ENCODE measurements at regions not wholly inside any gene's neighbourhood (a gene's known extent, or its start where the extent isn't known, plus 50 kb on each side); places are given as distances from the start of the nearest gene placed in this dataset.

GRCh38 chr5:6315580-6315979 is 62.8 kb downstream of the MED10 start:
- Histone ChIP-seq H3K9me3 (ENCODE audit: low read depth, low read length, poor library complexity, severe bottlenecking) (no peaks in the 10 kb centered on the region), H3K4me3 (ENCODE audit: low read depth, low read length, poor library complexity, severe bottlenecking) (no peak overlapping the region), H3K27ac (ENCODE audit: low read depth, low read length, poor library complexity, severe bottlenecking) (no peak overlapping the region), H3K36me3 (ENCODE audit: insufficient read depth, low read length, poor library complexity, severe bottlenecking) (no peaks in the 10 kb centered on the region), H3K4me1 (ENCODE audit: insufficient read depth, low read length, poor library complexity, severe bottlenecking) (no peaks in the 10 kb centered on the region), H3K27me3 (replicated peaks; ENCODE audit: insufficient read depth, low read depth, low read length, poor library complexity) (no peaks in the 10 kb centered on the region)
- CTCF ChIA-PET: no interaction called here
- no TSS peak for BruUV-seq (replicated peaks)
- intact Hi-C loops (cut with micrococcal nuclease; ENCODE audit: unreplicated experiment): no loop called here
- no peak for TF ChIP-seq CTCF (conservative IDR thresholded peaks at IDR 0.05; ENCODE audit: low read depth, low read length)
- no peak for TF ChIP-seq EZH2 (IDR thresholded peaks at IDR 0.05; ENCODE audit: borderline replicate concordance, low read depth, low read length, poor library complexity, severe bottlenecking)
- no peak for DNase-seq (ENCODE audit: low spot score)
- POLR2A ChIA-PET (ENCODE audit: low non-redundant PET): no interaction called here

- H3K27me3 ChIP-seq (replicated peaks; ENCODE audit: insufficient read depth, low read depth, low read length, poor library complexity): peaks cover 3% of the 10 kb centered on the region
- H3K4me1 ChIP-seq (ENCODE audit: insufficient read depth, low read length, poor library complexity, severe bottlenecking): no peaks in the 10 kb centered on the region
- H3K36me3 ChIP-seq (ENCODE audit: insufficient read depth, low read length, poor library complexity, severe bottlenecking): no peaks in the 10 kb centered on the region
- ChIA-PET CTCF (no interaction called here), POLR2A (ENCODE audit: low non-redundant PET) (no interaction called here)
- no peaks in the 10 kb centered on the region for H3K9me3 ChIP-seq (ENCODE audit: low read depth, low read length, poor library complexity, severe bottlenecking)
- intact Hi-C loops (cut with micrococcal nuclease; ENCODE audit: unreplicated experiment): no loop called here
- no peak for TF ChIP-seq CTCF (conservative IDR thresholded peaks at IDR 0.05; ENCODE audit: low read depth, low read length)
- BruUV-seq (replicated peaks): no TSS peak
- no peak for DNase-seq (ENCODE audit: low spot score)
- H3K27ac ChIP-seq (ENCODE audit: low read depth, low read length, poor library complexity, severe bottlenecking): no peak overlapping the region
- no peak overlapping the region for H3K4me3 ChIP-seq (ENCODE audit: low read depth, low read length, poor library complexity, severe bottlenecking)
These were observed 66.5 kb downstream of the MED10 start for GRCh38 chr5:6311568-6312501.

- Histone ChIP-seq H3K4me1 (ENCODE audit: insufficient read depth, low read length, poor library complexity, severe bottlenecking) (no peaks in the 10 kb centered on the region), H3K9me3 (ENCODE audit: low read depth, low read length, poor library complexity, severe bottlenecking) (no peaks in the 10 kb centered on the region), H3K4me3 (ENCODE audit: low read depth, low read length, poor library complexity, severe bottlenecking) (no peak overlapping the region), H3K36me3 (ENCODE audit: insufficient read depth, low read length, poor library complexity, severe bottlenecking) (no peaks in the 10 kb centered on the region), H3K27me3 (replicated peaks; ENCODE audit: insufficient read depth, low read depth, low read length, poor library complexity) (peaks cover 7% of the 10 kb centered on the region), H3K27ac (ENCODE audit: low read depth, low read length, poor library complexity, severe bottlenecking) (no peak overlapping the region)
- intact Hi-C loops (cut with micrococcal nuclease; ENCODE audit: unreplicated experiment): no loop called here
- DNase-seq (ENCODE audit: low spot score): no peak
- ChIA-PET CTCF (no interaction called here), POLR2A (ENCODE audit: low non-redundant PET) (no interaction called here)
- BruUV-seq (replicated peaks): no TSS peak
- TF ChIP-seq EZH2 (IDR thresholded peaks at IDR 0.05; ENCODE audit: borderline replicate concordance, low read depth, low read length, poor library complexity, severe bottlenecking) (no peak), CTCF (conservative IDR thresholded peaks at IDR 0.05; ENCODE audit: low read depth, low read length) (no peak)
These were observed 68.4 kb downstream of the MED10 start for GRCh38 chr5:6309949-6310348.
